ENCODE measurements at regions not wholly inside any gene's neighbourhood (a gene's known extent, or its start where the extent isn't known, plus 50 kb on each side); places are given as distances from the start of the nearest gene placed in this dataset.

- no peak overlapping the region for H3K27ac ChIP-seq
- no peaks in the 10 kb centered on the region for H3K36me3 ChIP-seq
- no peaks in the 10 kb centered on the region for H3K4me1 ChIP-seq
- ATAC-seq = no peak
- no peak overlapping the region for H3K4me3 ChIP-seq
- no peaks in the 10 kb centered on the region for H3K9me3 ChIP-seq
- intact Hi-C loops (cut with DNase I) = no loop called here
- TF ChIP-seq CTCF (IDR thresholded peaks at IDR 0.05) = no peak
- DNase-seq = no peak
- H3K27me3 ChIP-seq = no peaks in the 10 kb centered on the region
These were observed 195.9 kb upstream of the BANK1 start for GRCh38 chr4:101594588-101594987.

DNA sequence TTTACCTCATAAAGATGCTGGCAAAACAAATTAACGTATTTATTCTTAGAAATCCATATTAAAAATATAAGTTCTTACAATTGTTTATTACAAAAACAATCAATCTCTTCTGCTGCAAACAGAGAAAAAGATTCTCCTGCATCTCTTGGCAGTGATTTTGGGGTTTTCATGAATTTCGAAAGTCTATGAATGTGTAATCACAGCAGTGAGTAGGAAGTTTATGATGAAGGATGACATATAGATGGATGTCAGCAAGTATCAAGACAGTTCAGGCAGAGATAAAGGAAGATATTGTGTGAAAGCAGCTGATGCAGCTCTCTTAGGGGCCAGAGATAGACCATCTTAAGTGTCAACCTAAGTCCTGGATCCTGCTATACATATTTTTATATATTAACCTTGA, 196.9 kb upstream of the BANK1 start:
- Histone ChIP-seq H3K27ac (no peak overlapping the region), H3K4me1 (no peaks in the 10 kb centered on the region), H3K36me3 (no peaks in the 10 kb centered on the region), H3K4me3 (no peak overlapping the region), H3K9me3 (no peaks in the 10 kb centered on the region), H3K27me3 (no peaks in the 10 kb centered on the region)
- no peak for TF ChIP-seq CTCF (IDR thresholded peaks at IDR 0.05)
- intact Hi-C loops (cut with DNase I) = no loop called here
- no peak for DNase-seq
- ATAC-seq = no peak

DNA sequence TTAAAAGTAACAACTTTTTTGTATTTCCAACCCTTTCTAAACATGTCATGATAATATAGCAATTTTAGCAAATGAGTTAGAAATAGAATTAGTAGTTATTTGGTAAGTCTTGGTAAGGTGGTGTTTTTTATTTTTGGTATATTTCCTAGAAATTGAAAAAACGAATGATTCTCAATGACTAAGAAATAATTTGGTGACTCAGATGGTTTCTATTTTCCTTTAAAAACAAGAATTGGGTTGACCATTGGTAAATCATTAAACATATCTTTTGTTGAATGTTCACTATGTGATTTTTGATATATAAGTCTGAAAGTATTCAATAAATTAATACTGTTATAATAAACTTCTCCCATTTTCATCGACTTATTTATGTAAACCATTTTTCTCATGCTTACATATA, 206.2 kb upstream of the BANK1 start:
- DNase-seq = no peak
- intact Hi-C loops (cut with DNase I) = no loop called here
- H3K4me3 ChIP-seq = no peak overlapping the region
- no peak for ATAC-seq
- no peaks in the 10 kb centered on the region for H3K27me3 ChIP-seq
- no peak for TF ChIP-seq CTCF (IDR thresholded peaks at IDR 0.05)
- H3K36me3 ChIP-seq = no peaks in the 10 kb centered on the region
- peaks cover 0 to 18% of the 10 kb centered on the region in 2 donors for H3K9me3 ChIP-seq
- H3K27ac ChIP-seq = no peak overlapping the region
- no peaks in the 10 kb centered on the region for H3K4me1 ChIP-seq

- no peak for ATAC-seq
- H3K4me3 ChIP-seq = no peak overlapping the region
- H3K27me3 ChIP-seq = no peaks in the 10 kb centered on the region
- intact Hi-C loops (cut with DNase I) = no loop called here
- no peaks in the 10 kb centered on the region for H3K36me3 ChIP-seq
- peaks cover 0 to 9% of the 10 kb centered on the region in 2 donors for H3K9me3 ChIP-seq
- DNase-seq = no peak
- no peak for TF ChIP-seq CTCF (IDR thresholded peaks at IDR 0.05)
- H3K4me1 ChIP-seq = no peaks in the 10 kb centered on the region
- H3K27ac ChIP-seq = no peak overlapping the region
These were observed 215.8 kb upstream of the PPP3CA start for GRCh38 chr4:101563126-101563525.

GRCh38 chr4:101556842-101557241, 209.5 kb upstream of the PPP3CA start:
- DNase-seq (no peak), ATAC-seq (no peak)
- Histone ChIP-seq H3K36me3 (no peaks in the 10 kb centered on the region), H3K27me3 (no peaks in the 10 kb centered on the region), H3K4me1 (no peaks in the 10 kb centered on the region), H3K27ac (no peak overlapping the region), H3K9me3 (peaks cover 0 to 23% of the 10 kb centered on the region in 2 donors), H3K4me3 (no peak overlapping the region)
- intact Hi-C loops (cut with DNase I) = no loop called here
- no peak for TF ChIP-seq CTCF (IDR thresholded peaks at IDR 0.05)

All from left lung (tissue), 4 donors.